ENCODE measurements at regions not wholly inside any gene's neighbourhood (a gene's known extent, or its start where the extent isn't known, plus 50 kb on each side); places are given as distances from the start of the nearest gene placed in this dataset.

DNA sequence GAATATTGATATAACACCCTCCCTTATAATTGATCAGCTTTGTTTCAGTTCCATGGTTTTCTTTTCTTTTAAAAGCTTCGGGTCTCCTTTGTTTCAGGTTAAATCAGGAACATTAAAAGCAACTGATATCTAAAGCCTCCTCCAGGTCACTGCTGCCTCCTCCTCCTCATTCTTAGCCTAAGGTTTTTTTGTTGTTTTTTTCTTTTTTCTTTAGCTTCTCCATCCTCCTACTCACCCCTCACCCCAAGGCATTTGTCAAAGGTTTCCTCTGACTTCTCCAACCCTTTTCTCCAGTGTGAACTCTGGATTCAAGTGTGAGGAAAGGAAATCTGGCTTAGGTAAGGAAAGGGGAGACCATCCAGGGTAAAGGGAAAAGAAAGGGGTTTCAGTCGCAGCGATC is 420.2 kb upstream of the NFE2L3 start:
- intact Hi-C loops (cut with DNase I; ENCODE audit: low total_unique reads): no loop called here
- no peaks in the 10 kb centered on the region for H3K27me3 ChIP-seq
- no peak overlapping the region for H3K4me3 ChIP-seq
- no peaks in the 10 kb centered on the region for H3K9me3 ChIP-seq
- no peaks in the 10 kb centered on the region for H3K36me3 ChIP-seq
- TF ChIP-seq POLR2A (IDR thresholded peaks at IDR 0.05): no peak
- TF ChIP-seq, protein P1, sequence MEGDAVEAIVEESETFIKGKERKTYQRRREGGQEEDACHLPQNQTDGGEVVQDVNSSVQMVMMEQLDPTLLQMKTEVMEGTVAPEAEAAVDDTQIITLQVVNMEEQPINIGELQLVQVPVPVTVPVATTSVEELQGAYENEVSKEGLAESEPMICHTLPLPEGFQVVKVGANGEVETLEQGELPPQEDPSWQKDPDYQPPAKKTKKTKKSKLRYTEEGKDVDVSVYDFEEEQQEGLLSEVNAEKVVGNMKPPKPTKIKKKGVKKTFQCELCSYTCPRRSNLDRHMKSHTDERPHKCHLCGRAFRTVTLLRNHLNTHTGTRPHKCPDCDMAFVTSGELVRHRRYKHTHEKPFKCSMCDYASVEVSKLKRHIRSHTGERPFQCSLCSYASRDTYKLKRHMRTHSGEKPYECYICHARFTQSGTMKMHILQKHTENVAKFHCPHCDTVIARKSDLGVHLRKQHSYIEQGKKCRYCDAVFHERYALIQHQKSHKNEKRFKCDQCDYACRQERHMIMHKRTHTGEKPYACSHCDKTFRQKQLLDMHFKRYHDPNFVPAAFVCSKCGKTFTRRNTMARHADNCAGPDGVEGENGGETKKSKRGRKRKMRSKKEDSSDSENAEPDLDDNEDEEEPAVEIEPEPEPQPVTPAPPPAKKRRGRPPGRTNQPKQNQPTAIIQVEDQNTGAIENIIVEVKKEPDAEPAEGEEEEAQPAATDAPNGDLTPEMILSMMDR (IDR thresholded peaks at IDR 0.05): no peak
- TF ChIP-seq POLR2AphosphoS5 (IDR thresholded peaks at IDR 0.05): no peak
- peak overlapping the region in 1 of 2 donors; percentile 26 for H3K27ac ChIP-seq
- no peak for DNase-seq (ENCODE audit: low spot score in 2 of 2)
- peaks cover 0 to 6% of the 10 kb centered on the region in 2 donors for H3K4me1 ChIP-seq

DNA sequence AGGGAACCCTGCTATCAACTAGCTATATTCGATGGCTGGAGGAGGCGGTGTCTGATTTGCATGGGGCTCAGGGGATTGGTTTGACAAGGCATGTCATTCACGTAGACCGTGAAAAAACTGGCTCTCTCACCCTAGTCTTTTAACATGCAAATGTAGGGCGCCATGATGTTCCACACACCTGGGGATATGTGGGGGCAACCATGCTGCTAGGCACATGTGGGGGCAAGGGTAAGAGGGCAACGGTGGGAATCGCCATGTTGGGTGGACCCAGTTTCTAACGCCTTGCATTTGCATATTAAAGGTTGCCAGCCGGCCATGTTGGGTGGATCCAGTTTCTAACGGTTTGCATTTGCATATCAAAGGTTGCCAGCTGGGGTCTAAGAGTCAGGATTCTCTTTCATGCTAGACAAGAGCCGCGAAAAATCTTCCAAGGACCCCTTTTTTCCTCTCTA is 419.2 kb upstream of the NFE2L3 start:
- intact Hi-C loops (cut with DNase I; ENCODE audit: low total_unique reads): no loop called here
- peaks cover 0 to 6% of the 10 kb centered on the region in 2 donors for H3K4me1 ChIP-seq
- no peaks in the 10 kb centered on the region for H3K36me3 ChIP-seq
- H3K4me3 ChIP-seq: no peak overlapping the region
- no peaks in the 10 kb centered on the region for H3K27me3 ChIP-seq
- TF ChIP-seq POLR2A (IDR thresholded peaks at IDR 0.05): no peak
- TF ChIP-seq, protein P1 (IDR thresholded peaks at IDR 0.05): no peak
- no peak for TF ChIP-seq POLR2AphosphoS5 (IDR thresholded peaks at IDR 0.05)
- H3K27ac ChIP-seq: no peak overlapping the region
- H3K9me3 ChIP-seq: no peaks in the 10 kb centered on the region
- no peak for DNase-seq (ENCODE audit: low spot score in 2 of 2)

DNA sequence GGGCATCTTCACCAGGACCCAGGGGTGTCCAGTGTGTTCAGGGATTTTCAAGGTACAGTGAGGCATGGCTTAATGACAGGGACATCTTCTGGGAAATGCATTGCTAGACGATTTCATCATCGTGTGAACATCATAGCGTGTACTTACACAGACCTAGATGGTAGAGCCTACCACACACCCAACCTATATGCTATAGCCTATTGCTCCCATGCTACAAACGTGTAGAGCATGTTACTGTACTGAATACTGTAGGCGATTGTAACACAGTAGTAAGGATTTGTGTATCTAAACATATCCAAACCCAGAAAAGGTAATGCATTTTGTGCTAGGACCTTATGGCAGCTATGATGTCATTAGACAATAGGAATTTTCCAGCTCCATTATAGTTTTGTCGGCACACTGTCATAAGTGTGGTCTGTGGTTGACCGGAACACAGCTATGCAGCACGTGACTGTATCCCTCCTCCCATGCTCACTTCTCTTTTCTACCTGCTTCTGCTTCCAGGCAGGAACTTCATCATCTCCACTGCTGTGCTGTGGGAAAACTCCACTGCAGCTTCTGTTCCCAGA is 416.2 kb upstream of the NFE2L3 start:
- Histone ChIP-seq H3K4me3 (no peak overlapping the region), H3K36me3 (no peaks in the 10 kb centered on the region), H3K4me1 (peaks cover 0 to 5% of the 10 kb centered on the region in 2 donors), H3K27me3 (no peaks in the 10 kb centered on the region), H3K9me3 (no peaks in the 10 kb centered on the region), H3K27ac (no peak overlapping the region)
- TF ChIP-seq POLR2A (IDR thresholded peaks at IDR 0.05) (no peak), POLR2AphosphoS5 (IDR thresholded peaks at IDR 0.05) (no peak)
- TF ChIP-seq, protein P1 (IDR thresholded peaks at IDR 0.05): no peak
- DNase-seq (ENCODE audit: low spot score in 2 of 2): no peak
- intact Hi-C loops (cut with DNase I; ENCODE audit: low total_unique reads): no loop called here

DNA sequence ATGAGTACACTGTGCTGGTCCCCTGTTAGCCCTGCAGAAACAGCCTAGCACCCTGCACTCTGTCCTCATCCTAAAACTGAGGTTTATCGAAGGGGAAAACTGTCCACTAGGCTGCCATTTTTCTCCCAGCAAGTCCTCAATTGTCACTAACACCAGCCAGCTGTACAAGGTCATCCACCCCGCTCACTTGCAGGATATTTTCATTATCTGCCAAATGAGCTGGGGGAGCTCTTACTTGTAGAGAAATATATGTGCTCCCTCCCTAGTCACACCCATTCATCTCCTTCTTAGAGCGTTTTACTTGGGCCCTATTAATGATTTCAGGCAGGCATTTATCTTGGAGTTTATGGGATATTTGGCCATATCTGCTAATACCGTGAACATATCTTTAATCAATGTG is 413.5 kb upstream of the NFE2L3 start:
- Histone ChIP-seq H3K27me3 (no peaks in the 10 kb centered on the region), H3K36me3 (no peaks in the 10 kb centered on the region), H3K27ac (no peak overlapping the region), H3K9me3 (no peaks in the 10 kb centered on the region), H3K4me1 (no peaks in the 10 kb centered on the region), H3K4me3 (no peak overlapping the region)
- intact Hi-C loops (cut with DNase I; ENCODE audit: low total_unique reads): no loop called here
- DNase-seq (ENCODE audit: low spot score in 2 of 2): no peak
- TF ChIP-seq POLR2A (IDR thresholded peaks at IDR 0.05) (no peak), POLR2AphosphoS5 (IDR thresholded peaks at IDR 0.05) (no peak)
- TF ChIP-seq, protein P1 (IDR thresholded peaks at IDR 0.05): no peak

DNA sequence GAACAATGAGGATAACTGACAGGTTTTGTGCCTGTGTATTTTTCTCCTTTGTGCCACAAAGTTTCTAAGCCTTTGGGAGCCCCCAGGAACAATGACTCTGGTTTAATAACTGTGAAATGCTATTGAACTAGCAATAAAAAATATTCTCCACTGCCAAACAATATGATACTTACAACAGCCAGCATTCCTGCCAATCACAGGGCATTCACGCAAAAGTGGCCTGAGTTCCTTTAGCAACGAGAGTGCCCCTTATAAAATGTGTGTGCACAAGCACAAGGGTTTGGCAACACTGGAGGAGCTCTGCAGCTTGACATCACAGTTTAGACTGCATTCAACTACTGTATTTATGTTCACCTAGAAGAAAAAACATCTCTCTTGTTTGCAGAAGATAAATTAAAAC is 412.9 kb upstream of the NFE2L3 start:
- DNase-seq (ENCODE audit: low spot score in 2 of 2): no peak
- H3K4me3 ChIP-seq: no peak overlapping the region
- H3K36me3 ChIP-seq: no peaks in the 10 kb centered on the region
- H3K27ac ChIP-seq: no peak overlapping the region
- H3K4me1 ChIP-seq: no peaks in the 10 kb centered on the region
- TF ChIP-seq POLR2AphosphoS5 (IDR thresholded peaks at IDR 0.05) (no peak), POLR2A (IDR thresholded peaks at IDR 0.05) (no peak)
- TF ChIP-seq, protein P1 (IDR thresholded peaks at IDR 0.05): no peak
- intact Hi-C loops (cut with DNase I; ENCODE audit: low total_unique reads): no loop called here
- no peaks in the 10 kb centered on the region for H3K9me3 ChIP-seq
- no peaks in the 10 kb centered on the region for H3K27me3 ChIP-seq

Measured in breast epithelium (tissue), 4 donors.